ENCODE measurements at regions not wholly inside any gene's neighbourhood (a gene's known extent, or its start where the extent isn't known, plus 50 kb on each side); places are given as distances from the start of the nearest gene placed in this dataset.

DNA sequence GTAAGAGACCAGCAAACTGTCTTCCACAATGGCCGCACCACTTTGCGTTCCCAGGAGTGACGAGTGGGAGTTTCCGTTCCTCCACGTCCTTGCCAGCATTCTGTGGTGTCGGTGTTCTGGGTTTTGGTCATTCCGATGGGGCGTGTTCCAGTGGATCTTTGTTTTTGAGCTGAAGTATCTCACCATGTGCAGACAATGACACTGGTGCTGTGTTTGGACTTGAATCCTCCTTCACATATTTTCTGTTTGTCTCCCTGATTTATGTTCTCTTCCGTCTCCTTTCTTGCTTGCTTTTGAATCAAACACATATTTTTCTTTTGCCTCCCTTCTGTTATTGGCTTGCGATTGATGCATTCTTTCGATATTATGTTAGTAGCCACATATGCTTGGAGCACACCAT, 60.8 kb upstream of the IRX4 start:
- TF ChIP-seq POLR2AphosphoS5 (IDR thresholded peaks at IDR 0.05) (no peak), POLR2A (IDR thresholded peaks at IDR 0.05) (no peak)
- TF ChIP-seq, protein P1, sequence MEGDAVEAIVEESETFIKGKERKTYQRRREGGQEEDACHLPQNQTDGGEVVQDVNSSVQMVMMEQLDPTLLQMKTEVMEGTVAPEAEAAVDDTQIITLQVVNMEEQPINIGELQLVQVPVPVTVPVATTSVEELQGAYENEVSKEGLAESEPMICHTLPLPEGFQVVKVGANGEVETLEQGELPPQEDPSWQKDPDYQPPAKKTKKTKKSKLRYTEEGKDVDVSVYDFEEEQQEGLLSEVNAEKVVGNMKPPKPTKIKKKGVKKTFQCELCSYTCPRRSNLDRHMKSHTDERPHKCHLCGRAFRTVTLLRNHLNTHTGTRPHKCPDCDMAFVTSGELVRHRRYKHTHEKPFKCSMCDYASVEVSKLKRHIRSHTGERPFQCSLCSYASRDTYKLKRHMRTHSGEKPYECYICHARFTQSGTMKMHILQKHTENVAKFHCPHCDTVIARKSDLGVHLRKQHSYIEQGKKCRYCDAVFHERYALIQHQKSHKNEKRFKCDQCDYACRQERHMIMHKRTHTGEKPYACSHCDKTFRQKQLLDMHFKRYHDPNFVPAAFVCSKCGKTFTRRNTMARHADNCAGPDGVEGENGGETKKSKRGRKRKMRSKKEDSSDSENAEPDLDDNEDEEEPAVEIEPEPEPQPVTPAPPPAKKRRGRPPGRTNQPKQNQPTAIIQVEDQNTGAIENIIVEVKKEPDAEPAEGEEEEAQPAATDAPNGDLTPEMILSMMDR (IDR thresholded peaks at IDR 0.05 in 8 of 11, conservative IDR thresholded peaks at IDR 0.05 in 3 of 11), result no peak
- no peak overlapping the region for H3K4me3 ChIP-seq
- peaks cover 0 to 5% (median 0%) of the 10 kb centered on the region in 8 donors for H3K9me3 ChIP-seq
- H3K36me3 ChIP-seq, result no peaks in the 10 kb centered on the region
- intact Hi-C loops (cut with DNase I; ENCODE audit: low total_unique reads), result no loop called here
- no peak for DNase-seq
- WGBS, 5 donors, result 80 to 90% (median 89%) methylated on average over 11 of the region's 11 CpGs
- H3K27ac ChIP-seq, result no peak overlapping the region
- H3K27me3 ChIP-seq (replicated peaks in 1 of 7), result peaks cover 0 to 50% (median 6%) of the 10 kb centered on the region in 7 donors
- H3K4me1 ChIP-seq, result no peaks in the 10 kb centered on the region

DNA sequence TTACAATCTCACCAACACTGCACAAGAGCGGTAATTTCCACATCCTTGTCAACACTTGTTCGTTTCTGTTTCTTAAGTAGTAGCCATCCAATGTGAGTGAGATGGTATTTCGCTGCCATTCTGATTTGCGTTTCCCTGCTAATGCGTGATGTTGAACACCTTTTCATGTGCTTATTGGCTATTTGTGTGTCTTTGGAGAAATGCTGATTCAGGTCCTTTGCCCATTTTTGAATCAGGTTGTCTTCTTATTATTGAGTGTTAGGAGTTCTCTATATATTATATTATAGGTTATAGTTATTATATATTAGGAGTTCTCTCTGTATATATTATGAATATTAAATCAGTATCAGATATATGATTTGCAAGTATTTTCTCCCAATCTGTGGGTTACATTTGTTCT, 59.9 kb upstream of the IRX4 start:
- Histone ChIP-seq H3K9me3 (peaks cover 0 to 5% (median 0%) of the 10 kb centered on the region in 8 donors), H3K4me1 (no peaks in the 10 kb centered on the region), H3K4me3 (no peak overlapping the region), H3K27ac (no peak overlapping the region), H3K27me3 (replicated peaks in 1 of 7) (peaks cover 0 to 44% (median 6%) of the 10 kb centered on the region in 7 donors), H3K36me3 (no peaks in the 10 kb centered on the region)
- DNase-seq, result no peak
- 85 to 97% (median 94%) methylated on average over 5 of the region's 5 CpGs for WGBS, 5 donors
- TF ChIP-seq POLR2A (IDR thresholded peaks at IDR 0.05), result no peak
- TF ChIP-seq, protein P1 (IDR thresholded peaks at IDR 0.05 in 8 of 11, conservative IDR thresholded peaks at IDR 0.05 in 3 of 11), result no peak
- no peak for TF ChIP-seq POLR2AphosphoS5 (IDR thresholded peaks at IDR 0.05)
- intact Hi-C loops (cut with DNase I; ENCODE audit: low total_unique reads), result no loop called here

DNA sequence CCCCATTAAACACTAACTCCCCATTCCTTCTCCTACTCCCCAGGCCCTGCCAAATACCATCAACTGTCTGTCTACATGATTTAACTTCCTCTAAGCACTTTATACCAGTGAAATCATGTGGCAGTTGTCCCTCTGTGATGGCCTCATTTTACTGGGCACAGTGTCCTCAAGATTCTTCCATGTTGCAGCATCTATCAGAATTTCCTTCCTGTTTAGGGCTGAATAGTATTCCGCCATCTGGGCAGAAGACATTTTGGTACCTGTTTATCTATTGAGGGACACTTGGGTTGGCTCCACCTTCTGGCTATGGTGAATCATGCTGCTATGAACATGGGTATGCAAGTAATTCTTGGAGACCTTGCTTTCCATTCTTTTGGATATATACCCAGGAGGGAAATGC, 59.4 kb upstream of the IRX4 start:
- no peaks in the 10 kb centered on the region for H3K36me3 ChIP-seq
- no peaks in the 10 kb centered on the region for H3K4me1 ChIP-seq
- TF ChIP-seq, protein P1 (IDR thresholded peaks at IDR 0.05 in 8 of 11, conservative IDR thresholded peaks at IDR 0.05 in 3 of 11), result no peak
- TF ChIP-seq POLR2A (IDR thresholded peaks at IDR 0.05) (no peak), POLR2AphosphoS5 (IDR thresholded peaks at IDR 0.05) (no peak)
- WGBS, 5 donors, result 93 to 100% (median 98%) methylated on average over 1 of the region's 1 CpG
- H3K9me3 ChIP-seq, result peaks cover 0 to 5% (median 0%) of the 10 kb centered on the region in 8 donors
- peaks cover 0 to 48% (median 6%) of the 10 kb centered on the region in 7 donors for H3K27me3 ChIP-seq (replicated peaks in 1 of 7)
- H3K4me3 ChIP-seq, result no peak overlapping the region
- H3K27ac ChIP-seq, result no peak overlapping the region
- no peak for DNase-seq
- intact Hi-C loops (cut with DNase I; ENCODE audit: low total_unique reads), result no loop called here

DNA sequence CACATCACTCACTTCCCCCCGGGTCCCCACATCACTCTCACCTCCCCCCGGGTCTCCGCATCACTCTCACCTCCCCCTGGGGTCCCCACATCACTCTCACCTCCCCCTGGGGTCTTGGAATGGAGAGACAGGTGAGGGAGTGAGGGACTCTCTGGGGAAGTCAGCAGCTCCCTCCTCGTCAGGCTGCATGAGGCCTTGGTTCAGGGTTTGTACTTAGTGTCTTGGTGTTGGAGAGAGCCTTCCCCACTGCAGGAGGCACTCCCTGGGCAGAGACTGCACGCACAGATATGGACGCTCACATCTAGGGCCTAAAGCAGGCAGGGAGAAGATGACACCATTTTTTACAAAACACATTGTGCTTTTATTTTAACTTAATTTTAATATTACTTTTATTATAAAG, 56.5 kb upstream of the IRX4 start:
- DNase-seq, result no peak
- Histone ChIP-seq H3K9me3 (peaks cover 0 to 5% (median 0%) of the 10 kb centered on the region in 8 donors), H3K27ac (no peak overlapping the region), H3K27me3 (replicated peaks in 1 of 7) (peaks cover 0 to 42% (median 2%) of the 10 kb centered on the region in 7 donors), H3K4me1 (no peaks in the 10 kb centered on the region), H3K4me3 (no peak overlapping the region), H3K36me3 (no peaks in the 10 kb centered on the region)
- no peak for TF ChIP-seq POLR2A (IDR thresholded peaks at IDR 0.05)
- 55 to 73% (median 65%) methylated on average over 6 of the region's 6 CpGs for WGBS, 5 donors
- intact Hi-C loops (cut with DNase I; ENCODE audit: low total_unique reads), result no loop called here

Measured in spleen (tissue), 11 donors.